HFFc6 (cell line): ENCODE measurements at regions not wholly inside any gene's neighbourhood (a gene's known extent, or its start where the extent isn't known, plus 50 kb on each side); places are given as distances from the start of the nearest gene placed in this dataset.

Source experiments
- DNase-seq: peaks from one replicate; pipeline ENCODE4 v3.0.0-alpha.2; 2018
- H3K27ac Mint-ChIP-seq: 2 replicates; pipeline ENCODE4 v1.8.0; 2020; ENCODE audit warnings: mild to moderate bottlenecking, mixed read lengths
- H3K27me3 Mint-ChIP-seq: 2 replicates; pipeline ENCODE4 v1.8.0; 2021; ENCODE audit warnings: mild to moderate bottlenecking, moderate library complexity, mixed read lengths; ENCODE audit not compliant: insufficient read depth
- H3K36me3 Mint-ChIP-seq: 2 replicates; pipeline ENCODE4 v1.8.0; 2021; ENCODE audit warnings: low read depth, mixed read lengths
- H3K4me1 Mint-ChIP-seq: 2 replicates; pipeline ENCODE4 v1.8.0; 2020; ENCODE audit warnings: low read depth, mixed read lengths
- H3K4me3 Mint-ChIP-seq: 2 replicates; pipeline ENCODE4 v1.8.0; 2020; ENCODE audit warnings: mild to moderate bottlenecking, moderate library complexity, mixed read lengths
- H3K9me3 Mint-ChIP-seq: 2 replicates; pipeline ENCODE4 v1.8.0; 2020; ENCODE audit warnings: mild to moderate bottlenecking, mixed read lengths
- TF ChIP-seq, protein P1 (sequence below): fragments of 200-600 bp; sonication (generic); IDR thresholded peaks from 2 replicates; pipeline ENCODE4 v1.5.0; 2021; ENCODE audit warnings: antibody characterized with exemption, mild to moderate bottlenecking

DNA sequence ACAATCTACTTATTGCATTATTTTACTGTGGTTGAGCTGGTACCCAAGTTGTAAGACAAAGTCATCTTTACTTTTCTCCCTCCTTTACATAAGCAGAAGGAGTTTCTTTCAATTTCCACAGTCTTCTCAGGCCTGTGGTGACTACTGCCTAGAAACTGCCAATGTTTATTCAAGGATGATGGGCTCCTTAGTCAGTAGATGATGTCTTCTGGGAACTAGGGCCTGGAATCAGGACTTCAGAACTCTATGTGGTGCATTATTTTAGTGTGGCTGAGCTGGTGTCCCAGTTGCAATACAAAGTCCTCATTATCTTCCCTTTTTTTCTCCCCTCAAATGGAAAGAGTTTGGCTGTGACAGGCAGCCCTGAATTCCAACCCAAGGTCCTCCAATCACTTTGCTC, 1762.5 kb downstream of the SI start:
- no peak for DNase-seq
- Mint-ChIP-seq H3K9me3 (peaks cover 25% of the 10 kb centered on the region), H3K4me3 (no peak overlapping the region), H3K27me3 (no peaks in the 10 kb centered on the region), H3K27ac (no peak overlapping the region), H3K36me3 (no peaks in the 10 kb centered on the region), H3K4me1 (no peaks in the 10 kb centered on the region)
- TF ChIP-seq, protein P1, sequence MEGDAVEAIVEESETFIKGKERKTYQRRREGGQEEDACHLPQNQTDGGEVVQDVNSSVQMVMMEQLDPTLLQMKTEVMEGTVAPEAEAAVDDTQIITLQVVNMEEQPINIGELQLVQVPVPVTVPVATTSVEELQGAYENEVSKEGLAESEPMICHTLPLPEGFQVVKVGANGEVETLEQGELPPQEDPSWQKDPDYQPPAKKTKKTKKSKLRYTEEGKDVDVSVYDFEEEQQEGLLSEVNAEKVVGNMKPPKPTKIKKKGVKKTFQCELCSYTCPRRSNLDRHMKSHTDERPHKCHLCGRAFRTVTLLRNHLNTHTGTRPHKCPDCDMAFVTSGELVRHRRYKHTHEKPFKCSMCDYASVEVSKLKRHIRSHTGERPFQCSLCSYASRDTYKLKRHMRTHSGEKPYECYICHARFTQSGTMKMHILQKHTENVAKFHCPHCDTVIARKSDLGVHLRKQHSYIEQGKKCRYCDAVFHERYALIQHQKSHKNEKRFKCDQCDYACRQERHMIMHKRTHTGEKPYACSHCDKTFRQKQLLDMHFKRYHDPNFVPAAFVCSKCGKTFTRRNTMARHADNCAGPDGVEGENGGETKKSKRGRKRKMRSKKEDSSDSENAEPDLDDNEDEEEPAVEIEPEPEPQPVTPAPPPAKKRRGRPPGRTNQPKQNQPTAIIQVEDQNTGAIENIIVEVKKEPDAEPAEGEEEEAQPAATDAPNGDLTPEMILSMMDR = no peak

DNA sequence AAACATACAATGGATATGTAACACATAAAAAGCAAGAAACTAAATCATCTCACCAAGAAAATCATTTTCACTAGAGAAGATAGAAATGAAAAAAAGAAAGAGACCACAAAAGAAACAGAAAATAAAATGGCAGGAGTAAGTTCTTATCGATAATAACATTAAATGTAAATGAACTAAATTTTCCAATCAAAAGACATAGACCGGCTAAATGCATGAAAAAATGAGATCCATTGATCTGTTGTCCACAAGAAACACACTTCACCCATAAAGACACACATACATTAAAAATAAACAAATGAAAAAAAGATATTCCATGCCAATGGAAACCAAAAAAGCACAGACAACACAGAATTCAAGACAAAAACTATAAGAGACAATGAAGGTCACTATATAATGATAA, 1771.9 kb downstream of the SI start:
- Mint-ChIP-seq H3K9me3 (peaks cover 43% of the 10 kb centered on the region), H3K4me3 (no peak overlapping the region), H3K27me3 (no peaks in the 10 kb centered on the region), H3K4me1 (no peaks in the 10 kb centered on the region), H3K27ac (no peak overlapping the region), H3K36me3 (no peaks in the 10 kb centered on the region)
- TF ChIP-seq, protein P1 = no peak
- DNase-seq = no peak

DNA sequence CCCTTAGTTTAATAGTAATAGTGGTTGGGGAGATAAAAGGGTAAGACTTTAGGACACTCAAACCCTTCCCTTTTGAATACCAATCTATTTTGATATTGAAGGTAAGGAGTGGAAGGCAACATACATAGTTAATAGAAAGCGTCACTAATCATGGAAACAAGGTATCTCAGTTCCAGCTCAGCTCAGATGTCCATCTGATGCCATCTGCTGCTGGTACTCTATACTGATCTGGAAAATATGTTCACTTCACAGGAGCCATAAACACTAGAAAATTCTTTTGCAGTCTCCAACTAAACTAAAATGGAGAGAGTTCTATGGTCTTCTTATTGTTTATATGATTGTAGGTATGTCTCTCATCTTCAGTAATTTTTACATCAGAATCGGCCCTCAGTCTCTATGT, 1777.1 kb downstream of the OTOL1 start:
- Mint-ChIP-seq H3K9me3 (peaks cover 11% of the 10 kb centered on the region), H3K4me3 (no peak overlapping the region), H3K36me3 (no peaks in the 10 kb centered on the region), H3K27me3 (no peaks in the 10 kb centered on the region), H3K27ac (no peak overlapping the region), H3K4me1 (no peaks in the 10 kb centered on the region)
- no peak for DNase-seq
- TF ChIP-seq, protein P1 = no peak

DNA sequence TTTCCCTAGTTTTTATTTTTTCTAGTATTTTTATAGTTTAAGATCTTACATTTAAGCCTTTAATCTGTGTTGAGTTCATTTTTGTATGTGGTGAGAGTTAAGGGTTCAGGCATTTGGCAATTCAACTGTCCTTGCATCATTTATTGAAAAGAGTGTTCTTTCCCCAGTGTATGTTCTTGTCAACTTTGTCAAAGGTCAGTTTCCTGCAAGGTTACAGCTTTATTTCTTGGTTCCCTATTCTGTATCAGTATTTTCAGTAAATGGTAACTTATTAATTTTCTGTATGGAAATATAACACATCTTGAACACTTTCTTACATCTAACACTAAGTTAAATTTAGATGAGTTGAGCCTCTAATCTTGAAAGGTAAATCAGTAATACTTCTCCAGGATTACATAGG, 1770.1 kb downstream of the OTOL1 start:
- no peaks in the 10 kb centered on the region for H3K27me3 Mint-ChIP-seq
- peaks cover 25% of the 10 kb centered on the region for H3K9me3 Mint-ChIP-seq
- H3K4me3 Mint-ChIP-seq = no peak overlapping the region
- no peak overlapping the region for H3K27ac Mint-ChIP-seq
- TF ChIP-seq, protein P1 = no peak
- H3K36me3 Mint-ChIP-seq = no peaks in the 10 kb centered on the region
- H3K4me1 Mint-ChIP-seq = no peaks in the 10 kb centered on the region
- no peak for DNase-seq

DNA sequence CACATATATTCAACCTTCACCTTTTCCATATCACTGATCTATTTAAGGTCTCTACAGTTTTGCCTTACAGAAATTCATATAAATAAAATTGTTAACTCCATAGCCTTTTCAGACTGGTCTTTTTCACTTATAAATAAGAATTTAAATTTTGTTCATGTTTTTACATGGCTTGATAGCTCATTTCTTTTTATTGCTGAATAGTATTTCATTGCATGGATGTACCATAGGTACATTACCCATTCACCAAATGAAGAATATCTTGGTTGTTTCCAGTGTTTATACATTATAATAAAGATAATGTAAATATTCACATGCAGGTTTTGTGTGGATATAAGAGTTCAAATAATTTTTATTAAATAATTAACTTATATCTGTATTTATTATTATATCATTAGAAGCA, 1765.0 kb downstream of the OTOL1 start:
- Mint-ChIP-seq H3K4me3 (no peak overlapping the region), H3K27me3 (no peaks in the 10 kb centered on the region), H3K4me1 (no peaks in the 10 kb centered on the region), H3K27ac (no peak overlapping the region), H3K9me3 (peaks cover 15% of the 10 kb centered on the region), H3K36me3 (no peaks in the 10 kb centered on the region)
- TF ChIP-seq, protein P1 = no peak
- no peak for DNase-seq

DNA sequence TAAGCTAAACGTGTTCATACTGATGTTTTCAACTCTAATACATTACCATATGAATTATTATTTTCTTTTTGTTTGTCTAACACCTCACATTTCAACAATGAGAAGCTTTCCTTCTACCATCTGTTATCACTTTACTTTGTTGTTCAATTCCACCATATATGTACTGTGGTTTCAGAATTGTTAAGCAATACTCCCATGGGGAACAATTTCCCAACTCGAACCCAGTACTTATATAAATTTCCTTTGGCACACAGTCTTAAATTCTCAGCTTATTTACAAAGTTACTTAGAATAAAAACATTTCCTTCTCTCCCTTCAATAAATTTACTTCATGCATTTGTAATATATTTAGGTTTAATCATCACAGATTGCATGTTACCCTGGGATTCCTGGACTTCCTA, 1764.4 kb downstream of the OTOL1 start:
- H3K4me1 Mint-ChIP-seq = no peaks in the 10 kb centered on the region
- no peaks in the 10 kb centered on the region for H3K27me3 Mint-ChIP-seq
- H3K36me3 Mint-ChIP-seq = no peaks in the 10 kb centered on the region
- H3K27ac Mint-ChIP-seq = no peak overlapping the region
- H3K9me3 Mint-ChIP-seq = peaks cover 11% of the 10 kb centered on the region
- no peak for DNase-seq
- H3K4me3 Mint-ChIP-seq = no peak overlapping the region
- TF ChIP-seq, protein P1 = no peak
